ENCODE measurements at regions not wholly inside any gene's neighbourhood (a gene's known extent, or its start where the extent isn't known, plus 50 kb on each side); places are given as distances from the start of the nearest gene placed in this dataset.

DNA sequence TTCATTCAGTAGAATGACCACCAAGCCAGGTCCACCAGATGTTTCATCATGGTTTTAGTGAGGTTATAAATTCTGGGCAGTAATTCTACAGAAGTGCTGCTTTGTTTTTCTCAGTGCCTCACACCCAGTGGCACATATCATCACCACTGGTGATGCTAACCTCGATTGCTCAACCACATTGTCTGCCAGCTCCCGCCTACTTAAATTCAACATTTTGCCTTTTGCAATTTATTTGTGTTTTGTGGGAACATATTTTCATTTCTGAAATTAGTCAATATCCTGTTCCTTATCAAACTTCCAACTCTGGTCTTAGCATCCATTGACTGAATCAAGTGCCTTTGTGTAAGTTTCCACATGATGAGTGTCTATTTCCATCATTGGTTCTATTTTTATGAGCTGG lies 62.3 kb upstream of the TMEM178A start:
- no peak for TF ChIP-seq POLR2AphosphoS5 (IDR thresholded peaks at IDR 0.05; ENCODE audit: borderline replicate concordance, low read depth, low read length)
- TF ChIP-seq EZH2 (IDR thresholded peaks at IDR 0.05) = no peak
